Right hindlimb (tissue), 1 donor: ENCODE measurements at regions not wholly inside any gene's neighbourhood (a gene's known extent, or its start where the extent isn't known, plus 50 kb on each side); places are given as distances from the start of the nearest gene placed in this dataset.

Experiments used
- DNase-seq: peaks from one replicate; pipeline ENCODE4 v3.0.0-alpha.2; 2018

DNA sequence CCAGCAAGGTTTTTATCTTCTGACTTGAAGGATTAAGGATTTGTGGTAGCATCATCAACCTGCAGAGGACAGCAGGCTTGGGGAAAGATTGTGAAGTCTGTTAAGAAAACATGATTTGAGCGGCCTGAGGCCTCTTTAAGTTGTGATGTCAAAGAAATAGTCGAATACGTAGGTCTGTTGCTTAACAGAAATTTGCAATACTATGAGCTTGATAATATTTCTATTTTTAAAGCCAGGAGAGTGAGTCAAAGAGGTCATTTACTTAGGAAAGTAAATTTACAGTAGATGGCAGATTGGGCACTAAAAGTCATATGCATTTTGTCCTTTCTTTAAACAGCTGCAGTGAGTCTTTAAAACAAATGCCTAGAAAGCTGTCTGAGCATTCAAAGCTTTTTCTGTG, 336.3 kb downstream of the DIPK2A start:
- DNase-seq: no peak

DNA sequence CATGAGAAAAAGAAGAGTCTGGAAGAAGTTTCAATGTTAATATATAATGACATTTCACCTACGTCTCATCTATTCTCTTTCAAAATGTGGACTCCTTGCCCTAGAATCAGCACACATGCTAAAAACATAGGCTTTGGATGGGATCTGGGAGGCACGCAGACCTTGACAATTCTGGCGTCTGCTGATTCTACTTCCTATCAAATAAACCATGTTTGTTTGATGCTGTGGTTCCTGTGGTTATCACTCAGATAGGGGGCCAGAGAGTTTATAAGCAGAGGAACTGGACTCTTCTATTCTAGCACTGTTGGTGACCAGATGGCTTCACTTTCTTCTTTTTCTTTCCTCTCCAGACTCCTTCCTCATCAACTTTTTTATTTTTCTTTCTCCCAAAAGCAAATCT, 336.8 kb downstream of the DIPK2A start:
- DNase-seq: no peak

GRCh38 chr3:144312702-144313101, 341.1 kb downstream of the DIPK2A start:
- DNase-seq: no peak

DNA sequence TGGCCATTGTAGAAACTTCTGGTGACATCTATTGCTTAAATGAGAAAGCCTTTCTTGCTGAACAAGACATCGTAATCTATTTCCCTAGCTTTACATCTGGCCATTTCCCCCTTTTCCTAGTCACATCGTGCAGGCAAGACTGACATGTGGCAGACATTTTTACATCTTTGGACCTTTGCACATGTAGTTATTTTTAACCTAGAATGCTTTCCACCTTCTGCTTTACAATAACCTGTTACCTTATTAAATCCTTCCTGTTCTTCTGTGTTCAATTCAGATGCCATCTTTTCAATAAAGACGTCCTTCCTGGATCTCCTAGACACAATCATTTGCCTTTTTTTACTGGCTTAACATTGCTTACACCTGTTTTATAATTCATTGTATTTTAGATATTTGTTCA, 343.3 kb downstream of the DIPK2A start:
- DNase-seq: no peak

DNA sequence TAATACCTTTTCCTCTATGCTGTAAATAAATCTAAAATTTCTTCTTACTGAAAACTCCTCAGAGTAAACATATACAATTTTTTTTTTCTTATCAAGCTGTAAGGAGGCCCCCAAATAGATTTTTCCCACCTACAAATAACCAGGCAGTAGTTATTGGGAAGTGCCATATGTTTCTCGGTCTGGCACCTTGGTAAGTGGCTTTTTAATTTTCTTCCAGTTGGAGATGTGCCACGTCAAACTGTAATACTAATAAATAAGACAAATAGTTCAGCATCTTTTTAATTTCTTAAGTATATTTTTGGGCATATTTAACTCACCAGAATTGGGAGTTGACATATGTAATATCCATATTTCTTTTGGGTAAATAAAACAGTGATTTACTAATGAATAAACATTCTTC, 346.3 kb downstream of the DIPK2A start:
- DNase-seq: no peak

- no peak for DNase-seq
These were observed 352.5 kb downstream of the DIPK2A start for GRCh38 chr3:144324076-144324475.

- no peak for DNase-seq
These were observed 361.2 kb downstream of the DIPK2A start for GRCh38 chr3:144332868-144333267.

- DNase-seq: no peak
These were observed 369.8 kb downstream of the DIPK2A start for GRCh38 chr3:144341471-144341870.

DNA sequence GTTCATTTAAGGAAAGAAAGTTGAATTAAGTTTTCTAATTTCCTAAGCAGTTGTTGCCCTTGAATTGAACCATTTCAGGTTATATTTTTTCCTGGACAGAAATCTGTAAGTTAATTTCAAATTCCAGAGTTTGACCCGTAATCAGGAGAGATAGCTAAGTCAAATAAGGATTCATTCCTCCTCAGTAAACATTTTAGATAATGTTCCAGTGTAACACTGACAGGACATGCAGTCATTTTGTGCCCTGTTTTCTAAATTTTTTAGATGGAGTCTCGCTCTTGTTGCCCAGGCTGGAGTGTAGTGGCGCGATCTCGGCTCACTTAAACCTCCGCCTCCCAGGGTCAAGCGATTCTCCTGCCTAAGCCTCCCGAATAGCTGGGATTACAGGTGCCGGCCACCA, 371.7 kb downstream of the DIPK2A start:
- DNase-seq: no peak

DNA sequence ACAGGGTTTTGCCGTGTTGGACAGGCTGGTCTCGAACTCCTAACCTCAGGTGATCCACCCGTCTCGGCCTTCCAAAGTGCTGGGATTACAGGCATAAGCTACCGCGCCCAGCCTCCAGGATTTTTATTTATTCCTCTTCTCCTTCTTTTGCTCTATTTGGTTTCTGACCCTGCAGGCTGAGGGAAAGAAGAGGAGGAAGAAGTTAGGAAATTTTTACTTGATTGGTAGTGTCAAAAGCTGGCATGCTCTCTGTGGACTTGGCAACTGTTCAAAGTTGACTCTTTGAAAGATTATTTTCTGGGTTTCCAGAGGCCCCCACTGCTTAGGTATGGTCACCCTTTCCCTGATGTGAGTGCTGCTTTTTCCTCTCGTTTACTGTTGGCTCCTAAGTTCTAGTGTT, 372.2 kb downstream of the DIPK2A start:
- DNase-seq: no peak

DNA sequence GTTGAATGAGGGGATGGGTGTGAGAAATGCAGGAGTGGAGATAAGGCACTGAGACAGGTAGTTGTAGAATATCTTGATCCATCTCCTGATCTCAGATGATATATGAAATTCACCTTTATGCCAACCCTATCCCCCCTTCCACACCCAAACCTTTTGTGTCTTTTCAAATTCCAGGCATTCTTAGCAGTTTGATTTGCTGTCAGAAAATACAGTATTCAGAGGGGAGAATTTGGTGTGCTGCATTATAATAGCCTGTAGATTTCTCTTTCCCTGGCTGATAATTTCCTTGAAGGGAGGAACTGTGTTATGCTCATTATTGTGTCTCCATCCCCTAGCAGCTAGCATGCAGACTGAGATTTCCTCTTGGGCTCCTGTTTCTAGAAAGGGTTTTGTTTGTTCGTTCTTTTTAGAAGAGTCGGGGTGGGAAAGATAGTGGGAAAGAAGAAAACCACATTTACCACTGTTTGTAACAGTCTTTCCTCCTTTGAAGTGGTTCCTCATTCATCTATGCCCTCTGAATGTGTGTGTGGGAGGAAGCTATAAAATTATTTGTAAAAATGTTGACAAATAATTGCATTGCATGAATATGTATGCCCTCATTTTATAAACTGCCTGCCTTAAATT, 373.4 kb downstream of the DIPK2A start:
- no peak for DNase-seq

- no peak for DNase-seq
These were observed 378.5 kb downstream of the DIPK2A start for GRCh38 chr3:144350125-144350524.

- DNase-seq: no peak
These were observed 379.4 kb downstream of the DIPK2A start for GRCh38 chr3:144351011-144351410.

DNA sequence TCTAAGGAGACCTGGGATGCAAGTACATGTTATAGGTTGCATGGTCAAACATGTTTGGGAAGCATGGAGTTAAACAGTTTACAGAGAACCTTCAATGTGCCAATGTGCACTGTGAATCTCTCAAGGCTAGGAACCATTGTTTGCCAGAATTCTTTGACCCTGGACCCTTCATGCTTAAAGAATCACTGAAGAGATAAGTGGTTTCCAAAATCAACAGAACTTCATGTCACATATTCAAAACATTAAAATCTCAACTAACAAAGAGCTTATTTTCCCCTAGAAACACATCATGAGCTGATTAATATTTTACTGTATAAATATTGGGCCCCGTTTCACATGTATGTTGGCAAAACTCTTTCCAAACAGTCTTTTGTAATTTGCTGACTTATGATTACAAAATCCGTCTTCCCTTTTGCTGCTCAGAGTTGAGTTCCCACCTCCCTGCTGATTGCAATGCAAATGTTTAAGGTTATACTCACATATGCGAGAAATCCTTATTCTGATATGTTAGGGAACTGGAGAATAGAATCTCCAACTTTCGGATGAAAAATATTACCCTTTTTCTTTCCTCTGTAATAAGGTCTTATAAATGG, 380.2 kb downstream of the DIPK2A start:
- DNase-seq: no peak

DNA sequence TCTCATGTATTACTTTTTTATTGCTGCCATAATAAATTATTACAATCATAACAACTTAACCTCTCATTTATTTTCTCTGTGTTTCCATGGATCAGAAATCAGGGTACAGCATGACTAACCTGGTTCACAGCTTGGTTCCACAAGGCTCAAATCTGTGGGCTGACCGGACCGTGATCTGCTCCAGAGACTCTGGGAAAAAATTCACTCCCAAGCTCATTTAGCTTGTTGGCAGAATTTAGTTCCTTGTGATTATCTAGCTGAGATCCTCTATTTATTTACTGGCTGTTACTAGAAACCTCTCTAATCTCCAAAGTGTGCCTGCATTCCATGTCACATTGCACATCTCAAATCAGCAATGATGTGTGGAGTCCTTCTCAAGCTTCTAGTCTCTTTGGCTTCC, 386.6 kb downstream of the DIPK2A start:
- DNase-seq: no peak

GRCh38 chr3:144361002-144361401, 389.4 kb downstream of the DIPK2A start:
- DNase-seq: no peak

DNA sequence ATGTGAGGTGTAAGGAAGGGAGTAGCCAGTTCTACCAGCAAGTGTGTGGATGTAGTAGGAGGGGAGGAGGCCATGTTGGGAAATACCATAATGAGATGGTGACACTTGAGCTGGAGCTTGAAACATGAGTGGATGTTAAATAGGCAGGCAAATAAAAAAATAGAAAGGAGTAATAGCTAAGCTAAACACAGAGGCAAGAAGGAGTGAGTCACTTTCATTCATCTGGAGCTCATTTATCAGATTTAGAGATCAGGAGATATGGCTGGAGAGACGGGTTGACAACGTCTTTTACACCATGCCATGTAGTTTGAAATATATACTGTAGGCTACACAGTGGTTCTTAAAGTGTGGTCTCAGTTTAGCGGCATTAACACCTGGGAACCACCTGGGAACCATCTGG, 390.5 kb downstream of the DIPK2A start:
- no peak for DNase-seq

- no peak for DNase-seq
These were observed 392.2 kb downstream of the DIPK2A start for GRCh38 chr3:144363856-144364255.

- DNase-seq: no peak
These were observed 393.1 kb downstream of the DIPK2A start for GRCh38 chr3:144364737-144365136.

DNA sequence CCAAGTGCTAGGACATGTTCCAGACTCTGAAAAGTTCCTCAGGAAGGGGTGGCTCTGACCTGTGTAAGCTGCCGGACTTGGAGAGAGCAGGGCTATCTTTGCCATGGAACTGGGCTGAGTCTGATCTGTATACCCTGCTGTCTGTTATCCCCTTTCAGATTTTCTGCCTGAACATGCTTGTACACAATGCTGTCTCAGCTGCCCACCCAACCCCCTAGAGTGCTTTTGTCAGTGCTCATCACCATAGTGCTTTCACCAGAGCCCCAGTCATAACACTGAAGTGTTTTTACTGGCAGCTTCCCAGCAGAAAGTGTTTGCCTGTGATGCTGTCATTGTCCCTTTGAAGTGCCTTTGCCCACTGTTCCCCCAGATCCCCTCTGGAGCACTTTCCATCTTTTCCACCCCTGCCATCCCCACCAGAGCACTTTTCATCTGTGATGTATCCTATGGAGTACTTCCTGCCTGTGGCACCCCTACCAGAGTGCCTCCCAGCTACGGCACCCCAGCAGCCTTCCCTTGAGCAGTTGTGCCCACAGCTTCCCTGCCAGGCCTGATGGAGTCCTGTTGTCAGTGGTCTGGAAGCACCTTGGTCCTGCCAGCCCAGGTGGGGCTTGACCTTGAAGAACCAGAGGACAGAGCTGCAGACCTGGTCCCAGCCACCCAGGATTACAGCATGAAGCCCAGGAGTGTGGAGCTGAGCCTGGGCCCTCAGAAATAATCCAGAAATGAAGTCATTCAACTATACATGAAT, 397.7 kb downstream of the DIPK2A start:
- DNase-seq: no peak

GRCh38 chr3:144375088-144375487, 403.5 kb downstream of the DIPK2A start:
- no peak for DNase-seq

DNA sequence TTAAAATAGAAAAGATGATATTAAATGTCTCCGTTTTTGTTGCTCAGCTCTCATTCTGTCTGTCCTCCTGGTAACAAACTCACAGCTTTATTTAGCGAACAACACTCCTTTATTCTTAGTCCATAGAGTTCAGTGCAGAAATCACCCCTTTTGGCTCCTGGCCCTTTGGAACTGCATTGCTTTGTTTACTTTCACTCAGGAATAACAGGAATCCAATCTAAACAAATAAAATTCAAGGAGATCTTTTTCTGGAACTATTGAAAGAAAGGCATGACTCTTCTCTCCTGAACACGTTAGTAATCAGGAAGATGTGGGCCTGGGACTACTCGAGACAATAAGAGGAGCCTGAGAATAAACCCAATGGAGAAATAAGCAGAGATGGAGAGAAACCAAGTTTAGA, 409.2 kb downstream of the DIPK2A start:
- DNase-seq: no peak

DNA sequence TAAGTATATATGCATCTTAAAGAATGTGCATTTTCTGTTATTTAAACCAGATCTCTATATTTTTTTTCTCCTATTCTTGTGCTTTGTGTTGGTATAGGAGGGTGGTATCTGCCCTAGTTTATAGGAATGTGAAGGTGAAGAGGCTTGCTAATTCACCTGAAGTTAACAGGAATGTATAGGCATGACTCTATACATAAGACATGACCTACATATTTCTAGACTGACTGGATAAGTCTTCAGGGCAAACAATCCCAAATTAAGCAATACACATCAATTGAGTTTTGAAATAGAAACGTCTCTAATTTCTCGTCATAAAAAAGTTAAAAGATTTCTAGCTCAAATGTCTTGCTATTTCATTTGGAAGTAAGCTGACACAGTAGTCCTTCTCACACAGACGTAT, 410.0 kb downstream of the DIPK2A start:
- no peak for DNase-seq

- DNase-seq: no peak
These were observed 412.8 kb downstream of the DIPK2A start for GRCh38 chr3:144384241-144384979.
